Esophagus muscularis mucosa (tissue), 4 donors: ENCODE measurements at regions not wholly inside any gene's neighbourhood (a gene's known extent, or its start where the extent isn't known, plus 50 kb on each side); places are given as distances from the start of the nearest gene placed in this dataset.

Experiments used
- DNase-seq: peaks from one replicate; pipeline ENCODE4 v3.0.0-alpha.2; 2017; ENCODE audit errors: extremely low spot score
- H3K27ac ChIP-seq, 4 donors: fragments of 200-600 bp; sonication (generic); replicated peaks in 1 of 4; 1 replicate in 3 of 4; 2 replicates in 1 of 4; pipeline ENCODE4 v1.5.1; 2016 to 2019; ENCODE audit warnings: mild to moderate bottlenecking in 1 of 4
- H3K27me3 ChIP-seq, 4 donors: fragments of 200-600 bp; sonication (generic); one replicate each; pipeline versions ENCODE4 v1.5.1 to v1.6.0; 2016 to 2019
- H3K36me3 ChIP-seq, 4 donors: fragments of 200-600 bp; sonication (generic); one replicate each; pipeline ENCODE4 v1.5.1; 2016 to 2019
- H3K4me1 ChIP-seq, 4 donors: fragments of 200-600 bp; sonication (generic); one replicate each; pipeline ENCODE4 v1.5.1; 2016 to 2019
- H3K4me3 ChIP-seq, 4 donors: fragments of 200-600 bp; sonication (generic); 1 replicate in 2 of 4; 2 replicates in 2 of 4; pipeline ENCODE4 v1.5.1; 2016 to 2019; ENCODE audit warnings: mild to moderate bottlenecking in 4 of 4, moderate library complexity in 1 of 4
- H3K9me3 ChIP-seq, 4 donors: fragments of 200-600 bp; sonication (generic); 1 replicate in 3 of 4; 2 replicates in 1 of 4; pipeline ENCODE4 v1.5.1; 2016 to 2019
- CTCF ChIP-seq, 3 experiments: fragments of 200-600 bp in 2 of 3; fragments of 450-650 bp in 1 of 3; sonication (generic) in 2 of 3; IDR thresholded peaks; one replicate each; pipeline ENCODE4 v1.5.1; 2017 to 2019; ENCODE audit warnings: antibody characterized with exemption in 3 of 3, mild to moderate bottlenecking in 2 of 3, moderate library complexity in 1 of 3
- EP300 ChIP-seq: sonication (generic); formaldehyde crosslinking; IDR thresholded peaks from one replicate; pipeline ENCODE4 v1.6.1; 2017; ENCODE audit warnings: antibody characterized with exemption
- POLR2A ChIP-seq: fragments of 450-650 bp; IDR thresholded peaks from one replicate; pipeline ENCODE4 v1.6.1; 2017; ENCODE audit warnings: antibody characterized with exemption, moderate library complexity, mild to moderate bottlenecking, low read depth
- POLR2AphosphoS5 ChIP-seq, 2 donors: sonication (generic); formaldehyde crosslinking; IDR thresholded peaks; one replicate each; pipeline ENCODE4 v1.6.1; 2017; ENCODE audit warnings: antibody characterized with exemption in 2 of 2
- WGBS: methylation state at CpG from one replicate; pipeline ENCODE4 v1.1.5; 2018; 5-methylcytosine and 5-hydroxymethylcytosine counted together
- intact Hi-C: fragments of 100-400 bp; cut with DNase I; formaldehyde crosslinking; loops from one replicate; pipeline ENCODE4 v1.15.1; 2023

GRCh38 chr15:31605467-31605931 is 278.9 kb downstream of the KLF13 start:
- Histone ChIP-seq H3K4me3 (no peak overlapping the region), H3K36me3 (no peaks in the 10 kb centered on the region), H3K9me3 (peaks cover 0 to 5% (median 0%) of the 10 kb centered on the region in 4 donors), H3K4me1 (peaks cover 0 to 7% (median 2%) of the 10 kb centered on the region in 4 donors), H3K27me3 (no peaks in the 10 kb centered on the region), H3K27ac (no peak overlapping the region)
- 68% methylated on average over 9 of the region's 9 CpGs for WGBS
- no peak for DNase-seq
- intact Hi-C loops: no loop called here
- no peak for TF ChIP-seq EP300
- TF ChIP-seq POLR2AphosphoS5 (IDR thresholded peaks at IDR 0.05): no peak
- no peak for TF ChIP-seq CTCF (IDR thresholded peaks at IDR 0.05)
- no peak for TF ChIP-seq POLR2A

DNA sequence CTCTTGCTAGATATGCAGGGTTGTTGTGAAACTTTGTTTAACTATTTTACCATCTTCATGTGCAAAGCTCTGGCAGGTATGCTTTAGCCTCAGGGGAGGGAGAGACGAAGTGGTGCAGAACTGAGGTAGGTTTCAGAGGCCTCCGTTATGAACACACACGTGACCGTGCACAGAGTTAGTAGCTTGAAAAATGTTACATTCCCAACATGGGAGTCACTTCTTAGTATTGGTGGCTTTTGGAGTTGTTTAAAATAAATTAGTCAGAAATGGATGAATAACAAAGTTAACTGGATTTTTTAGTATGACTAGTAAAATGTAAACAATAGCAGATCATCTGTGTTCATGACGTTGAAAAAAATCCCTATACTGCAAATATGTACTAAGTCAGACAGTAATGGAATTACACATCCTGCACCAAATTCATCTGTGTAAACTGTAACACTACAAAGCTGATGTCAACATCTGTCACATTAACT is 279.6 kb downstream of the KLF13 start:
- Histone ChIP-seq H3K4me3 (no peak overlapping the region), H3K36me3 (no peaks in the 10 kb centered on the region), H3K9me3 (peaks cover 0 to 5% (median 0%) of the 10 kb centered on the region in 4 donors), H3K27ac (no peak overlapping the region), H3K27me3 (no peaks in the 10 kb centered on the region), H3K4me1 (peaks cover 0 to 7% (median 2%) of the 10 kb centered on the region in 4 donors)
- 81% methylated on average over 5 of the region's 5 CpGs for WGBS
- no peak for DNase-seq
- TF ChIP-seq POLR2A: no peak
- no peak for TF ChIP-seq CTCF (IDR thresholded peaks at IDR 0.05)
- no peak for TF ChIP-seq EP300
- TF ChIP-seq POLR2AphosphoS5 (IDR thresholded peaks at IDR 0.05): no peak
- intact Hi-C loops: no loop called here

DNA sequence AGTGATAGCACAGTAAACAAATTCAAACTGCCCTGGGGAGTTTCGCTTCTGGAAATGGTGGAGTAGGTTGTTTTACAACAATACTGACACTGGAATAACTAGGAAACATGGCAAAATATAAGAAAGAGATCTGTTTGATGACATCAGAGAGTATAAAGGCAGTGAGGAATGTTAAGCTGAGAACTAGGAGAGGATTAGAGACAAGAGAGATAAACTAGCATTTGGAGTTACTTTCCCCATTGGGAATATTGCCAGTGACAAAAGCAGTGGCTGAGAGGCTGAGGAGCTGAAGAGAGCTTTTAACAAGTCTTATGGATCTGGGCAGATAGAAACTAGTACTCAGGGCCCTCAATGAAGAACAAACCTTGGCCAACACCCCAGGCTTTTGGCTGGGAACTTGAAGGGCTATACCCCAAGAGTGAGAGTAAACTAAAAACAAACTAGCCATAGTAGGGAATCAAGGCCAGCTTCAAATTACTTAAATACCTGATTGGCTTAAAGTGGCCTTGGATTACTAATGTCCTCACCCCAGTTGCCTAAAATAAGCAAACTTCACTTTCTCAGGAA is 280.4 kb downstream of the KLF13 start:
- Histone ChIP-seq H3K27me3 (no peaks in the 10 kb centered on the region), H3K9me3 (peaks cover 0 to 5% (median 0%) of the 10 kb centered on the region in 4 donors), H3K36me3 (no peaks in the 10 kb centered on the region), H3K4me3 (no peak overlapping the region), H3K27ac (no peak overlapping the region), H3K4me1 (peaks cover 0 to 7% (median 2%) of the 10 kb centered on the region in 4 donors)
- WGBS: 76% methylated on average over 1 of the region's 1 CpG
- intact Hi-C loops: no loop called here
- no peak for DNase-seq
- TF ChIP-seq CTCF (IDR thresholded peaks at IDR 0.05) (no peak), POLR2AphosphoS5 (IDR thresholded peaks at IDR 0.05) (no peak), EP300 (no peak), POLR2A (no peak)

GRCh38 chr15:31607656-31608055 is 281.0 kb downstream of the KLF13 start:
- peaks cover 0 to 4% (median 0%) of the 10 kb centered on the region in 4 donors for H3K9me3 ChIP-seq
- H3K4me1 ChIP-seq: peaks cover 0 to 7% (median 2%) of the 10 kb centered on the region in 4 donors
- no peak overlapping the region for H3K27ac ChIP-seq
- TF ChIP-seq POLR2AphosphoS5 (IDR thresholded peaks at IDR 0.05) (no peak), CTCF (IDR thresholded peaks at IDR 0.05) (no peak), POLR2A (no peak), EP300 (no peak)
- H3K4me3 ChIP-seq: no peak overlapping the region
- H3K27me3 ChIP-seq: no peaks in the 10 kb centered on the region
- no peak for DNase-seq
- 94% methylated on average over 3 of the region's 3 CpGs for WGBS
- H3K36me3 ChIP-seq: no peaks in the 10 kb centered on the region
- intact Hi-C loops: no loop called here

DNA sequence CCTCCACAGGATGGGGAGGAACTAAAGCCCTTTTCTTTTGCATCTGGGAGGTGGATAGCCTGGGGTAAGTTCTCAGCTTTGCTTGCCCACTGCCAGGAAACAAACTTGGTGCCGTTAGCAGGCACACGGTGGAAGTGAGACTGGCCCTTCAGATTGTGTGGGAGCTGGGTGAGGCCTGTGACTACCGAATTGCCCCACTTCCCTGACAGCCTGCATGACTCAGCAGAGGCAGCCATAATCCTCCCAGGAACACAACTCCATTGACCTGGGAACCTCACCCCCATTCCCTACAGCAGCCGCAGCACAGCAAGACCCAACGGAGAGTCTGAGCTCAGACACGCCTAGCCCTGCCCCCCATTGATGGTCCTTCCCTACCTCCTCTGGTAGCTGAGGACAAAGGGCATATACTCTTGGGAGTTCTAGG is 282.6 kb downstream of the KLF13 start:
- peaks cover 0 to 16% (median 2%) of the 10 kb centered on the region in 4 donors for H3K9me3 ChIP-seq
- peaks cover 0 to 7% (median 2%) of the 10 kb centered on the region in 4 donors for H3K4me1 ChIP-seq
- intact Hi-C loops: no loop called here
- WGBS: 91% methylated on average over 6 of the region's 6 CpGs
- no peak for DNase-seq
- no peak overlapping the region for H3K4me3 ChIP-seq
- H3K36me3 ChIP-seq: no peaks in the 10 kb centered on the region
- no peak for TF ChIP-seq EP300
- TF ChIP-seq POLR2AphosphoS5 (IDR thresholded peaks at IDR 0.05): no peak
- no peak for TF ChIP-seq POLR2A
- TF ChIP-seq CTCF (IDR thresholded peaks at IDR 0.05): no peak
- no peaks in the 10 kb centered on the region for H3K27me3 ChIP-seq
- no peak overlapping the region for H3K27ac ChIP-seq
